Nucleus accumbens (tissue), 56 donors: ENCODE measurements at regions not wholly inside any gene's neighbourhood (a gene's known extent, or its start where the extent isn't known, plus 50 kb on each side); places are given as distances from the start of the nearest gene placed in this dataset.

Experiments
- DNase-seq, 56 donors: peaks; one replicate each; lab custom pipeline; 2025; lab: John Stamatoyannopoulos, UW

- DNase-seq: no peak
Observed at GRCh38 chr3:1026395-1026794, 66.4 kb upstream of the CNTN6 start.

GRCh38 chr3:1036207-1036826 lies 56.5 kb upstream of the CNTN6 start:
- DNase-seq: no peak

- DNase-seq: no peak
Observed at GRCh38 chr3:1037631-1038030, 55.2 kb upstream of the CNTN6 start.
